SK-N-SH (cell line): ENCODE measurements at regions not wholly inside any gene's neighbourhood (a gene's known extent, or its start where the extent isn't known, plus 50 kb on each side); places are given as distances from the start of the nearest gene placed in this dataset.

Experiments used
- CTCF ChIA-PET: fragments of 300-600, 350-600 bp; formaldehyde crosslinking; extraction: SDS; loops from one replicate; lab custom pipeline; 2021; lab: Yijun Ruan, JAX
- POLR2A ChIA-PET: fragments of 350-600 bp; sonication (Branson Sonifier 250); formaldehyde crosslinking; extraction: SDS; loops from one replicate; lab custom pipeline; 2020; ENCODE audit warnings: antibody characterized with exemption, inconsistent platforms; lab: Yijun Ruan, JAX
- DNase-seq: peaks from one replicate; pipeline ENCODE4 v3.0.0; 2012
- H2AFZ ChIP-seq: fragments of 200-600 bp; sonication (generic); 2 replicates; pipeline ENCODE4 v1.8.1; 2016; ENCODE audit warnings: antibody characterized with exemption, mild to moderate bottlenecking, low read depth
- H3F3A ChIP-seq: fragments of 200-600 bp; sonication (generic); replicated peaks from 2 replicates; pipeline ENCODE3; 2016; ENCODE audit warnings: antibody characterized with exemption, mild to moderate bottlenecking; ENCODE audit not compliant: insufficient read depth
- H3K27ac ChIP-seq, 2 experiments: fragments of 200-500 bp in 1 of 2; fragments of 200-600 bp in 1 of 2; sonication (Bioruptor generic) in 1 of 2; sonication (generic), shearing (Covaris generic) in 1 of 2; 2 replicates each; pipeline versions ENCODE4 v1.5.1 to v1.6.1; 2014 to 2016; ENCODE audit warnings: low read depth in 2 of 2, inconsistent platforms in 1 of 2, low read length in 1 of 2, mild to moderate bottlenecking in 1 of 2, mixed read lengths in 1 of 2
- H3K27me3 ChIP-seq: fragments of 200-600 bp; sonication (generic), shearing (Covaris generic); 2 replicates; pipeline ENCODE4 v1.6.1; 2016; ENCODE audit warnings: mixed run types; ENCODE audit not compliant: insufficient read depth
- H3K36me3 ChIP-seq, 2 experiments: fragments of 200-500 bp in 1 of 2; fragments of 200-600 bp in 1 of 2; sonication (Bioruptor generic) in 1 of 2; sonication (generic) in 1 of 2; replicated peaks in 1 of 2; 2 replicates each; pipeline versions ENCODE3 to v1.5.1; 2014 to 2016; ENCODE audit warnings: low read length in 1 of 2, mild to moderate bottlenecking in 1 of 2; ENCODE audit not compliant: insufficient read depth in 2 of 2, control insufficient read depth in 1 of 2
- H3K4me1 ChIP-seq, 2 experiments: fragments of 200-500 bp in 1 of 2; fragments of 200-600 bp in 1 of 2; sonication (Bioruptor generic) in 1 of 2; sonication (generic), shearing (Covaris generic) in 1 of 2; 2 replicates each; pipeline versions ENCODE4 v1.5.1 to v1.6.1; 2014 to 2016; ENCODE audit warnings: low read depth in 1 of 2, low read length in 1 of 2, mixed run types in 1 of 2; ENCODE audit not compliant: insufficient read depth in 2 of 2, control insufficient read depth in 1 of 2
- H3K4me2 ChIP-seq: fragments of 200-600 bp; sonication (generic), shearing (Covaris generic); 2 replicates; pipeline ENCODE4 v1.6.1; 2017; ENCODE audit warnings: mixed run types
- H3K4me3 ChIP-seq, 2 experiments: fragments of 200-500 bp in 1 of 2; fragments of 200-600 bp in 1 of 2; sonication (Bioruptor generic) in 1 of 2; sonication (generic), shearing (Covaris generic) in 1 of 2; 2 replicates each; pipeline versions ENCODE4 v1.5.1 to v1.8.1; 2014 to 2016; ENCODE audit warnings: low read depth in 2 of 2, inconsistent platforms in 1 of 2, low read length in 1 of 2, mild to moderate bottlenecking in 1 of 2, mixed read lengths in 1 of 2, moderate library complexity in 1 of 2
- H3K79me2 ChIP-seq: fragments of 200-600 bp; sonication (generic); 2 replicates; pipeline ENCODE4 v1.8.1; 2017; ENCODE audit warnings: mild to moderate bottlenecking; ENCODE audit not compliant: insufficient read depth
- H3K9ac ChIP-seq: fragments of 200-600 bp; sonication (generic); 2 replicates; pipeline ENCODE4 v1.6.1; 2017; ENCODE audit warnings: mixed run types
- H3K9me2 ChIP-seq: fragments of 200-600 bp; sonication (generic); 2 replicates; pipeline ENCODE4 v1.6.1; 2017; ENCODE audit warnings: mixed run types
- H3K9me3 ChIP-seq: fragments of 200-600 bp; sonication (generic); 2 replicates; pipeline ENCODE4 v1.6.1; 2017; ENCODE audit warnings: mixed run types, mild to moderate bottlenecking, moderate library complexity
- H4K20me1 ChIP-seq: fragments of 200-600 bp; sonication (generic); 2 replicates; pipeline ENCODE4 v1.6.1; 2017; ENCODE audit warnings: mild to moderate bottlenecking, mixed run types; ENCODE audit not compliant: insufficient read depth
- CHD2 ChIP-seq: fragments of 150-350 bp; IDR thresholded peaks from 2 replicates; pipeline ENCODE4 v1.6.1; 2018; ENCODE audit warnings: low read length; ENCODE audit not compliant: partially characterized antibody
- EP300 ChIP-seq, 2 experiments: IDR thresholded peaks; 2 replicates each; pipeline versions ENCODE4 v1.4.0 to v1.6.1; 2012; ENCODE audit warnings: borderline replicate concordance in 1 of 2, low read depth in 1 of 2, low read length in 1 of 2
- FOXJ3 ChIP-seq: sonication (generic); formaldehyde crosslinking; IDR thresholded peaks from 2 replicates; pipeline ENCODE4 v1.5.1; 2020; ENCODE audit warnings: mild to moderate bottlenecking, missing genetic modification reagents
- GABPA ChIP-seq: IDR thresholded peaks from 2 replicates; pipeline ENCODE4 v1.4.0; 2012; ENCODE audit warnings: low read depth, mild to moderate bottlenecking
- JUND ChIP-seq: IDR thresholded peaks from 2 replicates; pipeline ENCODE4 v1.4.0; 2012
- MAX ChIP-seq: IDR thresholded peaks from 2 replicates; pipeline ENCODE4 v1.4.0; 2012; ENCODE audit warnings: low read depth
- NFIC ChIP-seq: IDR thresholded peaks from 2 replicates; pipeline ENCODE4 v1.4.0; 2012; ENCODE audit warnings: borderline replicate concordance
- POLR2AphosphoS5 ChIP-seq: IDR thresholded peaks from 2 replicates; pipeline ENCODE4 v1.6.1; 2012; ENCODE audit warnings: low read depth, low read length
- RAD21 ChIP-seq: IDR thresholded peaks from 2 replicates; pipeline ENCODE4 v1.6.1; 2012; ENCODE audit warnings: mild to moderate bottlenecking, low read length
- RCOR1 ChIP-seq: fragments of 150-350 bp; IDR thresholded peaks from 2 replicates; pipeline ENCODE4 v1.6.1; 2017; ENCODE audit warnings: antibody characterized with exemption, low read length
- REST ChIP-seq: IDR thresholded peaks from 2 replicates; pipeline ENCODE4 v1.6.1; 2012; ENCODE audit warnings: mild to moderate bottlenecking, low read depth, low read length, moderate library complexity
- RXRA ChIP-seq: IDR thresholded peaks from 2 replicates; pipeline ENCODE4 v1.4.0; 2012; ENCODE audit warnings: low read depth, mild to moderate bottlenecking, borderline replicate concordance
- SMC3 ChIP-seq: IDR thresholded peaks from 2 replicates; pipeline ENCODE4 v1.6.1; 2012; ENCODE audit warnings: low read depth, low read length, improper control_type of control experiment
- TAF1 ChIP-seq: IDR thresholded peaks from 2 replicates; pipeline ENCODE4 v1.6.1; 2012; ENCODE audit warnings: low read depth, mild to moderate bottlenecking, low read length, moderate library complexity, borderline replicate concordance
- USF2 ChIP-seq: fragments of 150-350 bp; IDR thresholded peaks from 2 replicates; pipeline ENCODE4 v1.6.1; 2017; ENCODE audit warnings: antibody characterized with exemption, low read length, low read depth, borderline replicate concordance
- YY1 ChIP-seq: IDR thresholded peaks from 2 replicates; pipeline ENCODE4 v1.4.0; 2012; ENCODE audit warnings: low read depth, mild to moderate bottlenecking
- ZBTB33 ChIP-seq: IDR thresholded peaks from 2 replicates; pipeline ENCODE4 v1.4.0; 2012; ENCODE audit warnings: low read depth, borderline replicate concordance
- WGBS: methylation state at CpG from one replicate; pipeline ENCODE4 v1.1.6; 2017; ENCODE audit warnings: low lambda C conversion rate; 5-methylcytosine and 5-hydroxymethylcytosine counted together
- TF ChIP-seq, protein P1 (sequence below): IDR thresholded peaks from 2 replicates; pipeline ENCODE4 v1.4.0; 2012; ENCODE audit warnings: low read depth, borderline replicate concordance

DNA sequence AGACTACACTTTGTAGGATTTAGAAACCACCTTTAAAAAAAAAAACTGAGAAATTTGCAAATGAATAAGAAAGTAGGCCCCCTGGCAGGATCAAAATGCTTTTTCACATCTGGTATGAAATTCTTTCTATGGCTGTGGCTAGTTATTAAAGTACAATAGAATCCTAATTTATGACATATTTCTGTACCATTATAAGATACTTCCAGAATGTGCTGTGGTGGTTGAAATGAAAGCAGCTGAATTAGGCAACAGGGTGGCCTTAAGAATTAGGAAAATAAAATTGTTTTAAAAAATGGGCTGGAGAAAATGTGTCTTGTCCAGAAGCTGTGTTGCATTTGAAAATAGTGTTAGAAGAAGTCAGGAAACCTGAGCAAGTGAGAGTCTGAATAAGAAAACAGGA is 85.9 kb upstream of the PDE3A start (continued):
- no peak for TF ChIP-seq RCOR1
- no peak for TF ChIP-seq CHD2
- no peak for TF ChIP-seq FOXJ3 (CRISPR knock-in tag)
- TF ChIP-seq SMC3, result no peak
- TF ChIP-seq NFIC, result no peak
- no peak for TF ChIP-seq POLR2AphosphoS5
- TF ChIP-seq MAX, result no peak

- ChIA-PET POLR2A (interaction anchor here (1.3 kb wide), 1 partner anchor 9 kb away, joined by 4 read pairs; no protein-coding TSS in a partner anchor), CTCF (no interaction called here)
- H3K4me1 ChIP-seq, result no peaks in the 10 kb centered on the region
- no peaks in the 10 kb centered on the region for H3K27me3 ChIP-seq
- no peaks in the 10 kb centered on the region for H4K20me1 ChIP-seq
- H3K9ac ChIP-seq, result no peak overlapping the region
- TF ChIP-seq RAD21 (no peak), RXRA (no peak), RCOR1 (no peak), YY1 (no peak), MAX (no peak), GABPA (no peak), POLR2AphosphoS5 (no peak), CHD2 (no peak), EP300 (IDR thresholded peaks at IDR 0.05; ENCODE audit: borderline replicate concordance in 1 of 2, low read depth in 1 of 2, low read length in 1 of 2) (no peak), JUND (no peak), ZBTB33 (no peak), TAF1 (no peak), SMC3 (no peak), USF2 (no peak), REST (no peak)
- TF ChIP-seq, protein P1, sequence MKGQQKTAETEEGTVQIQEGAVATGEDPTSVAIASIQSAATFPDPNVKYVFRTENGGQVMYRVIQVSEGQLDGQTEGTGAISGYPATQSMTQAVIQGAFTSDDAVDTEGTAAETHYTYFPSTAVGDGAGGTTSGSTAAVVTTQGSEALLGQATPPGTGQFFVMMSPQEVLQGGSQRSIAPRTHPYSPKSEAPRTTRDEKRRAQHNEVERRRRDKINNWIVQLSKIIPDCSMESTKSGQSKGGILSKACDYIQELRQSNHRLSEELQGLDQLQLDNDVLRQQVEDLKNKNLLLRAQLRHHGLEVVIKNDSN, result no peak
- WGBS, result 69% methylated on average over 1 of the region's 1 CpG
- no peak for DNase-seq
- no peak overlapping the region for H3K27ac ChIP-seq
- H3K9me2 ChIP-seq, result no peaks in the 10 kb centered on the region
- no peaks in the 10 kb centered on the region for H3F3A ChIP-seq
- H3K4me3 ChIP-seq, result no peak overlapping the region
- H3K9me3 ChIP-seq, result no peaks in the 10 kb centered on the region
- H3K4me2 ChIP-seq, result no peak overlapping the region
- no peaks in the 10 kb centered on the region for H3K79me2 ChIP-seq
- no peaks in the 10 kb centered on the region for H3K36me3 ChIP-seq
- H2AFZ ChIP-seq, result no peak overlapping the region
These were observed 84.9 kb upstream of the PDE3A start for GRCh38 chr12:20283482-20283881.
